IMR-90 (cell line): ENCODE measurements at regions not wholly inside any gene's neighbourhood (a gene's known extent, or its start where the extent isn't known, plus 50 kb on each side); places are given as distances from the start of the nearest gene placed in this dataset.

Experiments used
- BHLHE40 ChIP-seq: fragments of 150-350 bp; IDR thresholded peaks from 2 replicates; pipeline ENCODE4 v1.6.1; 2016; ENCODE audit warnings: mild to moderate bottlenecking, low read depth, low read length
- CEBPB ChIP-seq: IDR thresholded peaks from 2 replicates; pipeline ENCODE4 v1.6.1; 2012; ENCODE audit warnings: low read depth, low read length, improper control_type of control experiment
- CHD1 ChIP-seq: IDR thresholded peaks from 2 replicates; pipeline ENCODE4 v1.6.1; 2012; ENCODE audit warnings: low read depth, low read length, improper control_type of control experiment
- CTCF ChIP-seq: conservative IDR thresholded peaks from 2 replicates; pipeline ENCODE4 v1.5.1; 2012; ENCODE audit warnings: mild to moderate bottlenecking, low read depth, low read length, improper control_type of control experiment
- FOS ChIP-seq: fragments of 150-350 bp; IDR thresholded peaks from 2 replicates; pipeline ENCODE4 v1.6.1; 2016; ENCODE audit warnings: low read depth, low read length
- MXI1 ChIP-seq: IDR thresholded peaks from 2 replicates; pipeline ENCODE4 v1.6.1; 2012; ENCODE audit warnings: low read depth, mild to moderate bottlenecking, low read length, moderate library complexity, borderline replicate concordance
- POLR2A ChIP-seq: IDR thresholded peaks from 2 replicates; pipeline ENCODE4 v1.6.1; 2012; ENCODE audit warnings: mild to moderate bottlenecking, low read depth, low read length
- RAD21 ChIP-seq: IDR thresholded peaks from 2 replicates; pipeline ENCODE4 v1.6.1; 2012; ENCODE audit warnings: low read length, improper control_type of control experiment
- RCOR1 ChIP-seq: IDR thresholded peaks from 2 replicates; pipeline ENCODE4 v1.6.1; 2012; ENCODE audit warnings: mild to moderate bottlenecking, low read length, improper control_type of control experiment; ENCODE audit not compliant: insufficient replicate concordance
- RFX5 ChIP-seq: IDR thresholded peaks from 2 replicates; pipeline ENCODE4 v1.8.0; 2012; ENCODE audit warnings: low read depth, mild to moderate bottlenecking, low read length, moderate library complexity
- SMC3 ChIP-seq: fragments of 150-350 bp; IDR thresholded peaks from 2 replicates; pipeline ENCODE4 v1.6.1; 2016; ENCODE audit warnings: low read depth, mild to moderate bottlenecking, antibody characterized with exemption, low read length, moderate library complexity
- USF2 ChIP-seq: fragments of 150-350 bp; IDR thresholded peaks from 2 replicates; pipeline ENCODE4 v1.6.1; 2017; ENCODE audit warnings: mild to moderate bottlenecking, antibody characterized with exemption, low read length, low read depth

- TF ChIP-seq CTCF: no peak
- TF ChIP-seq RCOR1: no peak
- TF ChIP-seq CEBPB: no peak
- TF ChIP-seq CHD1: no peak
- TF ChIP-seq RAD21: no peak
- no peak for TF ChIP-seq SMC3
- no peak for TF ChIP-seq RFX5
- no peak for TF ChIP-seq POLR2A
- no peak for TF ChIP-seq BHLHE40
- TF ChIP-seq FOS: no peak
- TF ChIP-seq USF2: no peak
- TF ChIP-seq MXI1: no peak
Observed at GRCh38 chr17:16881239-16881924, 90.5 kb downstream of the TNFRSF13B start.
